CD14-positive monocyte (primary cell): ENCODE measurements at regions not wholly inside any gene's neighbourhood (a gene's known extent, or its start where the extent isn't known, plus 50 kb on each side); places are given as distances from the start of the nearest gene placed in this dataset.

ENCODE experiments used
- DNase-seq, 3 donors: peaks; one replicate each; pipeline ENCODE4 v3.0.0-alpha.2; 2011 to 2022
- H2AFZ ChIP-seq: 2 replicates; pipeline ENCODE4 v1.6.0; 2012; ENCODE audit warnings: mild to moderate bottlenecking, low read depth, low read length, inconsistent platforms; ENCODE audit not compliant: insufficient read depth, poor library complexity, severe bottlenecking
- H3K27ac ChIP-seq, 2 donors: 1 replicate in 1 of 2; 2 replicates in 1 of 2; pipeline ENCODE4 v1.5.1; 2012 to 2013; ENCODE audit warnings: low read length in 2 of 2, control low read depth in 1 of 2, inconsistent platforms in 1 of 2, low read depth in 1 of 2, mild to moderate bottlenecking in 1 of 2
- H3K27me3 ChIP-seq, 2 donors: one replicate each; pipeline versions ENCODE4 v1.6.0 to v1.6.1; 2011 to 2013; ENCODE audit warnings: low read length in 2 of 2; ENCODE audit not compliant: control insufficient read depth in 2 of 2, insufficient read depth in 2 of 2
- H3K36me3 ChIP-seq, 2 donors: replicated peaks in 1 of 2; 1 replicate in 1 of 2; 2 replicates in 1 of 2; pipeline versions ENCODE4 v1.5.1 to v1.6.1; 2012 to 2013; ENCODE audit warnings: low read length in 2 of 2, control low read depth in 1 of 2, inconsistent platforms in 1 of 2, mild to moderate bottlenecking in 1 of 2; ENCODE audit not compliant: insufficient read depth in 2 of 2, control insufficient read depth in 1 of 2
- H3K4me1 ChIP-seq, 2 donors: 1 replicate in 1 of 2; 2 replicates in 1 of 2; pipeline versions ENCODE4 v1.5.1 to v1.6.1; 2012 to 2013; ENCODE audit warnings: low read length in 2 of 2, control low read depth in 1 of 2, inconsistent platforms in 1 of 2, mild to moderate bottlenecking in 1 of 2, moderate library complexity in 1 of 2; ENCODE audit not compliant: insufficient read depth in 2 of 2, control insufficient read depth in 1 of 2
- H3K4me2 ChIP-seq: replicated peaks from 2 replicates; pipeline ENCODE3; 2012; ENCODE audit warnings: low read length, moderate library complexity, mild to moderate bottlenecking; ENCODE audit not compliant: poor library complexity, severe bottlenecking; ENCODE audit errors: extremely low read depth
- H3K4me3 ChIP-seq, 3 experiments: fragments of 200-600 bp in 1 of 3; sonication (generic) in 1 of 3; replicated peaks in 1 of 3; 1 replicate in 2 of 3; 2 replicates in 1 of 3; pipeline ENCODE4 v1.5.1; 2011 to 2013; ENCODE audit warnings: low read length in 3 of 3, mild to moderate bottlenecking in 3 of 3, control low read depth in 2 of 3, low read depth in 2 of 3, inconsistent platforms in 1 of 3, moderate library complexity in 1 of 3
- H3K79me2 ChIP-seq: 2 replicates; pipeline ENCODE4 v1.6.0; 2012; ENCODE audit warnings: mild to moderate bottlenecking, control low read depth, inconsistent platforms, low read length, moderate library complexity; ENCODE audit not compliant: insufficient read depth
- H3K9ac ChIP-seq: 2 replicates; pipeline ENCODE4 v1.6.0; 2017; ENCODE audit warnings: low read length, mild to moderate bottlenecking; ENCODE audit not compliant: insufficient read depth, poor library complexity, severe bottlenecking
- H3K9me3 ChIP-seq, 2 donors: replicated peaks in 1 of 2; 1 replicate in 1 of 2; 2 replicates in 1 of 2; pipeline versions ENCODE4 v1.5.1 to v1.6.1; 2012 to 2013; ENCODE audit warnings: low read length in 2 of 2, control low read depth in 1 of 2; ENCODE audit not compliant: control insufficient read depth in 1 of 2, insufficient read depth in 1 of 2
- H4K20me1 ChIP-seq: 2 replicates; pipeline ENCODE4 v1.6.0; 2012; ENCODE audit warnings: mild to moderate bottlenecking, low read length, control low read depth, moderate library complexity; ENCODE audit not compliant: insufficient read depth
- H3K27ac Mint-ChIP-seq, 7 donors: one replicate each; pipeline ENCODE4 v1.8.0; 2020; ENCODE audit warnings: mild to moderate bottlenecking in 7 of 7, mixed read lengths in 7 of 7, moderate library complexity in 6 of 7, inconsistent platforms in 2 of 7
- H3K27me3 Mint-ChIP-seq, 3 donors: one replicate each; pipeline ENCODE4 v1.8.0; 2021 to 2022; ENCODE audit warnings: low read depth in 3 of 3, mild to moderate bottlenecking in 3 of 3, mixed read lengths in 3 of 3, moderate library complexity in 3 of 3, inconsistent platforms in 1 of 3
- H3K36me3 Mint-ChIP-seq, 2 donors: one replicate each; pipeline ENCODE4 v1.8.0; 2020; ENCODE audit warnings: mixed read lengths in 2 of 2, inconsistent platforms in 1 of 2, mild to moderate bottlenecking in 1 of 2
- H3K4me1 Mint-ChIP-seq: one replicate; pipeline ENCODE4 v1.8.0; 2020; ENCODE audit warnings: mild to moderate bottlenecking, mixed read lengths
- H3K4me3 Mint-ChIP-seq, 2 donors: one replicate each; pipeline ENCODE4 v1.8.0; 2020; ENCODE audit warnings: mild to moderate bottlenecking in 2 of 2, mixed read lengths in 2 of 2, moderate library complexity in 1 of 2
- H3K9me3 Mint-ChIP-seq, 7 donors: one replicate each; pipeline ENCODE4 v1.8.0; 2020 to 2022; ENCODE audit warnings: mixed read lengths in 7 of 7, mild to moderate bottlenecking in 6 of 7, moderate library complexity in 6 of 7, inconsistent platforms in 2 of 7
- CTCF ChIP-seq: fragments of 200-600 bp; IDR thresholded peaks from one replicate; pipeline ENCODE4 v1.8.0; 2022; ENCODE audit warnings: antibody characterized with exemption, mild to moderate bottlenecking
- intact Hi-C, 2 donors: fragments of 100-400 bp; cut with micrococcal nuclease; formaldehyde crosslinking; loops; one replicate each; pipeline versions ENCODE4 v1.15.0 to v1.15.1; 2023

DNA sequence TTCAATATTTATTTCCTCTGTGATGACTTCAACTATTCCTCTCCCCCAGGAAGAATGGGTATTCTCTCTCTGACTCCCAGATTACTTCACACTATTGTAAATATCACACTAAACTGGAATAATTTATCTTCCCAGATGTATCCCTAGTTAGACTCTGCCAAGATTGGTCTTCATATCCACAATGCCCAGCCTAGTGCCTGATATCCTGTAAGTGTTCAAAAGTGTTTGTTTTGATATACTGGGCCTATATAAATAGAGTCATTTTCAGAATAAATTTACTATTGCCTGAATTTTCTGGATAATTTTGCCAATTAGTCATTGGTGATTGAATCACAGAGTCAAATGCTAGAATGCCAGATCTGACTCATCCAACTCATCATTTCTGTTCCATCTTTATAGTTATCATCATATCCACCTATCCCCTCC is 143.7 kb upstream of the TNC start:
- no peak overlapping the region for H3K27ac ChIP-seq
- H3K4me3 ChIP-seq = no peak overlapping the region
- TF ChIP-seq CTCF = no peak
- no peaks in the 10 kb centered on the region for H3K79me2 ChIP-seq
- no peak overlapping the region for H3K9ac ChIP-seq
- no peaks in the 10 kb centered on the region for H3K9me3 ChIP-seq
- Mint-ChIP-seq H3K4me3 (no peak overlapping the region), H3K4me1 (no peaks in the 10 kb centered on the region), H3K27me3 (peaks cover 0 to 5% (median 4%) of the 10 kb centered on the region in 3 donors), H3K36me3 (no peaks in the 10 kb centered on the region), H3K27ac (no peak overlapping the region), H3K9me3 (peaks cover 0 to 4% (median 0%) of the 10 kb centered on the region in 7 donors)
- no peaks in the 10 kb centered on the region for H3K4me1 ChIP-seq
- intact Hi-C loops = no loop called here
- DNase-seq = no peak
- H3K27me3 ChIP-seq = no peaks in the 10 kb centered on the region
- no peaks in the 10 kb centered on the region for H3K36me3 ChIP-seq
- H3K4me2 ChIP-seq = no peak overlapping the region
- no peaks in the 10 kb centered on the region for H4K20me1 ChIP-seq
- no peak overlapping the region for H2AFZ ChIP-seq

DNA sequence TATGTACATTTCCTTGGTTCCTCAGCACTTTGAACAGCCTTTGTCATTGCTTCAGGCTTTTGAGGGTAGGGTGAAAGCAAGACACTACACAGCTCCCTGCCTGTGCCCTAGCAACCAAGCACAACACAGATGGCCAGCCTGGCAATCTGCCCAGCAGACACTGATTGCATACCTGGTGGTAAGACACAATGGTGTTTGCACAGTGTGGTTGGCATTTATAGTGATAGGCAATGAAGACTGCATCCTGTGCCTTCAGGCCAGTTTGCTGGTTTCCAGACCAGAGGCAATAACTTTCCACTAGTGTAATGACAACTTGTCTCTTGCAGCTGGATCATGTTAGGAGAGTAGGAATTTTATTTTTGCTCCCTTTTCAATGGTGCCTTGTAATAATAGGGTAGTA is 144.5 kb upstream of the TNC start:
- H3K27me3 Mint-ChIP-seq = peaks cover 0 to 3% (median 2%) of the 10 kb centered on the region in 3 donors
- Histone ChIP-seq H2AFZ (no peak overlapping the region), H3K27ac (no peak overlapping the region), H3K4me1 (no peaks in the 10 kb centered on the region), H3K9ac (no peak overlapping the region), H4K20me1 (no peaks in the 10 kb centered on the region), H3K4me2 (no peak overlapping the region), H3K79me2 (no peaks in the 10 kb centered on the region), H3K27me3 (no peaks in the 10 kb centered on the region), H3K4me3 (no peak overlapping the region), H3K9me3 (no peaks in the 10 kb centered on the region), H3K36me3 (no peaks in the 10 kb centered on the region)
- peaks cover 0 to 3% (median 0%) of the 10 kb centered on the region in 7 donors for H3K9me3 Mint-ChIP-seq
- intact Hi-C loops = no loop called here
- no peak for DNase-seq
- H3K4me1 Mint-ChIP-seq = no peaks in the 10 kb centered on the region
- no peak overlapping the region for H3K4me3 Mint-ChIP-seq
- no peaks in the 10 kb centered on the region for H3K36me3 Mint-ChIP-seq
- no peak for TF ChIP-seq CTCF
- no peak overlapping the region for H3K27ac Mint-ChIP-seq
